H1 (cell line): ENCODE measurements at regions not wholly inside any gene's neighbourhood (a gene's known extent, or its start where the extent isn't known, plus 50 kb on each side); places are given as distances from the start of the nearest gene placed in this dataset.

Experiments used
- EGR1 ChIP-seq: IDR thresholded peaks from 2 replicates; pipeline ENCODE4 v1.6.1; 2011; ENCODE audit warnings: low read depth, low read length, borderline replicate concordance
- EZH2 ChIP-seq: fragments of 200-600 bp; sonication (generic); IDR thresholded peaks from 2 replicates; pipeline ENCODE4 v1.7.1; 2012; ENCODE audit warnings: low read depth, mild to moderate bottlenecking, moderate library complexity, low read length, inconsistent platforms; ENCODE audit not compliant: severe bottlenecking
- FOSL1 ChIP-seq: IDR thresholded peaks from 2 replicates; pipeline ENCODE4 v1.6.1; 2011; ENCODE audit warnings: mild to moderate bottlenecking, low read depth, low read length, moderate library complexity; ENCODE audit not compliant: insufficient read depth
- NANOG ChIP-seq: IDR thresholded peaks from 2 replicates; pipeline ENCODE4 v1.6.1; 2011; ENCODE audit warnings: low read length, low read depth, mild to moderate bottlenecking, inconsistent platforms; ENCODE audit not compliant: insufficient read depth, poor library complexity, severe bottlenecking
- PHF8 ChIP-seq: fragments of 200-600 bp; sonication (generic); conservative IDR thresholded peaks from 2 replicates; pipeline ENCODE4 v1.7.1; 2012; ENCODE audit warnings: low read depth, mild to moderate bottlenecking, inconsistent platforms, low read length, moderate library complexity
- RXRA ChIP-seq: IDR thresholded peaks from 2 replicates; pipeline ENCODE4 v1.6.1; 2011; ENCODE audit warnings: low read depth, mild to moderate bottlenecking, low read length, moderate library complexity; ENCODE audit not compliant: insufficient read depth

GRCh38 chr20:1711266-1711665 is 53.7 kb upstream of the SIRPG start (continued):
- no peak for TF ChIP-seq FOSL1
- no peak for TF ChIP-seq RXRA
- no peak for TF ChIP-seq EZH2
- no peak for TF ChIP-seq PHF8
- no peak for TF ChIP-seq NANOG
- TF ChIP-seq EGR1: no peak
